GM12872 (cell line): ENCODE measurements at regions not wholly inside any gene's neighbourhood (a gene's known extent, or its start where the extent isn't known, plus 50 kb on each side); places are given as distances from the start of the nearest gene placed in this dataset.

Source experiments
- CTCF ChIP-seq: IDR thresholded peaks from 3 replicates; pipeline ENCODE4 v1.5.1; 2011; ENCODE audit warnings: low read depth, mild to moderate bottlenecking, low read length, moderate library complexity; ENCODE audit not compliant: insufficient read depth

DNA sequence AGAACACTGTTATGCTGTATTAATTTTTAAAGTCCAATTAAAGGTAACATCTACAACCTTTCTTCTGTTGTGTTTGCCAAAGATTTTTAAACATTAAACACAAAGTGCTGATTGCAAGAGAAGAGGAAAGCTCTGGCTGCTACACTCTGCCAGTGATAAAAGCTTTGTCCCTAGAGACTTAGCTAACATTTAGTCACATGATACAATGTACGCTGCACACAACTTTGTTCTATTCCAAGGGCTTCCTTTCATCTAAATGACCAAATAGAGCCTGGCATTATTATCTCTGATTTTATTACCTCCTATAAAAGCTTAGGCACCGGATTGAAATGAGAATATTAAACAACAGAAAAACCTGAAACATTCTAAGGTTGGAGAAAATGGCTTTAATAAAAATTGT is 388.7 kb upstream of the PMFBP1 start:
- TF ChIP-seq CTCF = no peak

DNA sequence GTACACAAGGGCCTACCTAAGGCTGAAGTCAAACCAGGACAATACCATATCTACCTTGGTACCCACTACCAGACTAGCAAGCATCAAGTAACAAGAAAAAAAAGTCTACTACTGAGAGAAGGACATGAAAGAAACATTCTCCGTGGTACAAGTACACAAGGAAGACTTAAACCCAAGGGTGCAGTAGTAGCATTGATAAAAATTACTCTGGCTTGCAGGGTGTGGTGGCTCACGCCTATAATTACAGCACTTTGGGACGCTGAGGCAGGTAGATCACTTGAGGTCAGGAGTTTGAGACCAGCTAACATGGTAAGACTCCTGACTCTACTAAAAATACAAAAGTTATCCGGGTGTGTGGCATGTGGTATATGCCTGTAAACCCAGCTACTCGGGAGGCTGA is 386.5 kb upstream of the PMFBP1 start:
- TF ChIP-seq CTCF = no peak

GRCh38 chr16:72554935-72555334 is 383.0 kb upstream of the PMFBP1 start:
- no peak for TF ChIP-seq CTCF

DNA sequence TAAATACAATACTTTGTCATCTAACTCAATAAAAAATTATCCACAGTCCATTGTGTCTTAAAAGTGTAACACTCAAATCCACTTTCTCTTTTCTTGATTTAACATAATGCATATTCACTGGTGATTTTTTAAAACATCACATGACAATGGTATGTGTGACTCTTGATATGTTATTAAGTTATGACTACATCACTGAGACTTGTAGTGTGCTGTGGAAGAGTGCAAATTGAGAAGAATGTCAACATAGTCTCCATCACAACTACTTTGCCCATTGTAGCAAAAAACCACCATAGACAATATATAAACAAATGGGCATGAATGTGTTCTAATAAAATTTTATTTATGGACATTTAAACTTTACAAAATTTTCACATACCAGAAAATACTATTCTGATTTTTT is 380.7 kb upstream of the PMFBP1 start:
- no peak for TF ChIP-seq CTCF

GRCh38 chr16:72551649-72552048 is 379.7 kb upstream of the PMFBP1 start:
- no peak for TF ChIP-seq CTCF

DNA sequence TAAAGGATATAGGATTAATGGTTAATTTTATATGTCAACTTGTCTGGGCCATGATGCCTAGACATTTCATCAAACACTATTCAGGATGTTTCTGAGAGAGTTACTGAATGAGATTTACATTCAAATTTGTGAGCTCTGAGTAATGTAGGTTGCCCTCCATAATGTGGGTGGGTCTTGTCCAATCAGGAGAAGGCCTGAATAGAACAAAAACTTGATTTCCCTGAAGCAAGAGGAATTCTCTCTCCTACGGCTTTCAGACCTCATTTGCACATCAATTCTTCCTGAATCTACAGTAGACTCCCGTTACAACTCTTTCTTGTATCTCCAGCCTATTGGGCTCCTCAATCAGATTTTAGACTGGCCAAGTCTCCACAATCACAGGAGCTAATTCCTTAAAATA is 377.9 kb upstream of the PMFBP1 start:
- TF ChIP-seq CTCF = no peak

DNA sequence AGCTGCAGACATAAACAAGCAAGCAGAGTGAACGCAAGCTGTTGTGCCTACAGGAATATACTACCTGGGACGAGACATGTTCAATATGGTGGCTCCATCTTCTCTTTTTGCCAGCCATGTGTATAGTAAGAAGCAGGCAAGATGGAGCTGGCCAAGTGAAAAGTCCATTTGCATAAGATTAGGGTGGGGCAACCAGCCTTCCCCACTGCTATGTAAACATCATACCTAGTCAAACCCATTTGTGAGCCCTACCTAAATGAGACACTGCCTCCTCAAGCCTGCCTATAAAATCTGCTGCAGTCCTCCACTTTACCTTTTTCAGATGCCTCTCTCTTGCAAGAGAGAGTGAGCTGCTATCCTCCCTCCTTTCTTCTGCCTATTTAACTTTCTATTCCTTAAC is 370.1 kb upstream of the PMFBP1 start:
- no peak for TF ChIP-seq CTCF

- TF ChIP-seq CTCF = no peak
These were observed 365.7 kb upstream of the PMFBP1 start for GRCh38 chr16:72537664-72538063.
